Breast epithelium (tissue), 3 donors: ENCODE measurements at regions not wholly inside any gene's neighbourhood (a gene's known extent, or its start where the extent isn't known, plus 50 kb on each side); places are given as distances from the start of the nearest gene placed in this dataset.

Experiments used
- CTCF ChIP-seq, 3 donors: fragments of 450-650 bp; IDR thresholded peaks; one replicate each; pipeline ENCODE4 v1.5.1; 2016 to 2017; ENCODE audit warnings: antibody characterized with exemption in 3 of 3, mild to moderate bottlenecking in 3 of 3, moderate library complexity in 3 of 3
- POLR2AphosphoS5 ChIP-seq, 3 donors: sonication (generic); formaldehyde crosslinking; IDR thresholded peaks; one replicate each; pipeline ENCODE4 v1.6.1; 2017; ENCODE audit warnings: antibody characterized with exemption in 3 of 3

GRCh38 chr9:35549441-35549840 is 55.6 kb upstream of the TESK1 start:
- TF ChIP-seq POLR2AphosphoS5 (IDR thresholded peaks at IDR 0.05): no peak
- no peak for TF ChIP-seq CTCF (IDR thresholded peaks at IDR 0.05)
